Urinary bladder (tissue), 3 donors: ENCODE measurements at regions not wholly inside any gene's neighbourhood (a gene's known extent, or its start where the extent isn't known, plus 50 kb on each side); places are given as distances from the start of the nearest gene placed in this dataset.

Experiments used
- DNase-seq: peaks from one replicate; pipeline ENCODE4 v3.0.0-alpha.2; 2015; ENCODE audit errors: extremely low spot score
- H3K27ac ChIP-seq: one replicate; pipeline ENCODE4 v1.5.1; 2013; ENCODE audit warnings: low read depth, mild to moderate bottlenecking, moderate library complexity
- H3K36me3 ChIP-seq: one replicate; pipeline ENCODE4 v1.6.1; 2013; ENCODE audit warnings: mild to moderate bottlenecking, moderate library complexity; ENCODE audit not compliant: insufficient read depth
- H3K4me1 ChIP-seq: one replicate; pipeline ENCODE4 v1.6.1; 2013; ENCODE audit warnings: mild to moderate bottlenecking, moderate library complexity; ENCODE audit not compliant: insufficient read depth
- H3K4me3 ChIP-seq: one replicate; pipeline ENCODE4 v1.5.1; 2013; ENCODE audit warnings: low read depth, low read length
- WGBS: extraction: QIAGEN DNeasy Blood & Tissue Kit; methylation state at CpG from one replicate; pipeline ENCODE4 v1.1.7; 2013; 5-methylcytosine and 5-hydroxymethylcytosine counted together
- donor health status: healthy with polysubstance abuse.
- donor health status: healthy.

- Histone ChIP-seq H3K4me1 (no peaks in the 10 kb centered on the region), H3K27ac (no peak overlapping the region), H3K36me3 (no peaks in the 10 kb centered on the region), H3K4me3 (no peak overlapping the region)
- DNase-seq, result no peak
Measured at GRCh38 chr4:66604192-66604591, 933.9 kb upstream of the EPHA5 start.

- Histone ChIP-seq H3K4me1 (no peaks in the 10 kb centered on the region), H3K27ac (no peak overlapping the region), H3K36me3 (no peaks in the 10 kb centered on the region), H3K4me3 (no peak overlapping the region)
- DNase-seq, result no peak
Measured at GRCh38 chr4:66602622-66603021, 932.3 kb upstream of the EPHA5 start.

GRCh38 chr4:66591968-66592367 lies 921.7 kb upstream of the EPHA5 start:
- no peaks in the 10 kb centered on the region for H3K36me3 ChIP-seq
- H3K27ac ChIP-seq, result no peak overlapping the region
- H3K4me1 ChIP-seq, result no peaks in the 10 kb centered on the region
- H3K4me3 ChIP-seq, result no peak overlapping the region
- DNase-seq, result no peak

- H3K4me1 ChIP-seq, result no peaks in the 10 kb centered on the region
- 82% methylated on average over 1 of the region's 1 CpG for WGBS
- H3K36me3 ChIP-seq, result no peaks in the 10 kb centered on the region
- H3K27ac ChIP-seq, result no peak overlapping the region
- DNase-seq, result no peak
- no peak overlapping the region for H3K4me3 ChIP-seq
Measured at GRCh38 chr4:66590488-66591215, 920.4 kb upstream of the EPHA5 start.

- no peak overlapping the region for H3K4me3 ChIP-seq
- H3K4me1 ChIP-seq, result no peaks in the 10 kb centered on the region
- WGBS, result 34% methylated on average over 1 of the region's 1 CpG
- H3K36me3 ChIP-seq, result no peaks in the 10 kb centered on the region
- DNase-seq, result no peak
- no peak overlapping the region for H3K27ac ChIP-seq
Measured at GRCh38 chr4:66589183-66589582, 918.9 kb upstream of the EPHA5 start.

- WGBS, result 77% methylated on average over 1 of the region's 1 CpG
- no peak overlapping the region for H3K4me3 ChIP-seq
- H3K36me3 ChIP-seq, result no peaks in the 10 kb centered on the region
- H3K27ac ChIP-seq, result no peak overlapping the region
- DNase-seq, result no peak
- H3K4me1 ChIP-seq, result no peaks in the 10 kb centered on the region
Measured at GRCh38 chr4:66585767-66586166, 915.5 kb upstream of the EPHA5 start.

GRCh38 chr4:66577922-66578321 lies 907.6 kb upstream of the EPHA5 start:
- H3K27ac ChIP-seq, result no peak overlapping the region
- no peak overlapping the region for H3K4me3 ChIP-seq
- H3K4me1 ChIP-seq, result no peaks in the 10 kb centered on the region
- no peaks in the 10 kb centered on the region for H3K36me3 ChIP-seq
- no peak for DNase-seq
- 13% methylated on average over 2 of the region's 2 CpGs for WGBS

GRCh38 chr4:66575008-66575696 lies 904.9 kb upstream of the EPHA5 start:
- 67% methylated on average over 11 of the region's 11 CpGs for WGBS
- DNase-seq, result no peak
- H3K4me3 ChIP-seq, result no peak overlapping the region
- H3K27ac ChIP-seq, result no peak overlapping the region
- no peaks in the 10 kb centered on the region for H3K4me1 ChIP-seq
- H3K36me3 ChIP-seq, result no peaks in the 10 kb centered on the region

GRCh38 chr4:66574145-66574978 lies 904.1 kb upstream of the EPHA5 start:
- no peaks in the 10 kb centered on the region for H3K4me1 ChIP-seq
- DNase-seq, result no peak
- no peak overlapping the region for H3K27ac ChIP-seq
- no peaks in the 10 kb centered on the region for H3K36me3 ChIP-seq
- WGBS, result 64% methylated on average over 7 of the region's 7 CpGs
- H3K4me3 ChIP-seq, result no peak overlapping the region

GRCh38 chr4:66572949-66573348 lies 902.7 kb upstream of the EPHA5 start:
- Histone ChIP-seq H3K4me1 (no peaks in the 10 kb centered on the region), H3K4me3 (no peak overlapping the region), H3K36me3 (no peaks in the 10 kb centered on the region), H3K27ac (no peak overlapping the region)
- 31% methylated on average over 2 of the region's 2 CpGs for WGBS
- no peak for DNase-seq

- H3K27ac ChIP-seq, result no peak overlapping the region
- H3K4me3 ChIP-seq, result no peak overlapping the region
- DNase-seq, result no peak
- H3K4me1 ChIP-seq, result no peaks in the 10 kb centered on the region
- H3K36me3 ChIP-seq, result no peaks in the 10 kb centered on the region
- 88% methylated on average over 1 of the region's 1 CpG for WGBS
Measured at GRCh38 chr4:66571145-66571695, 900.9 kb upstream of the EPHA5 start.

GRCh38 chr4:66569228-66569627 lies 898.9 kb upstream of the EPHA5 start:
- Histone ChIP-seq H3K36me3 (no peaks in the 10 kb centered on the region), H3K4me3 (no peak overlapping the region), H3K27ac (no peak overlapping the region), H3K4me1 (no peaks in the 10 kb centered on the region)
- no peak for DNase-seq

GRCh38 chr4:66568431-66568830 lies 898.1 kb upstream of the EPHA5 start:
- no peak overlapping the region for H3K27ac ChIP-seq
- WGBS, result 80% methylated on average over 3 of the region's 3 CpGs
- H3K36me3 ChIP-seq, result no peaks in the 10 kb centered on the region
- no peaks in the 10 kb centered on the region for H3K4me1 ChIP-seq
- DNase-seq, result no peak
- no peak overlapping the region for H3K4me3 ChIP-seq

GRCh38 chr4:66568001-66568400 lies 897.7 kb upstream of the EPHA5 start:
- no peak overlapping the region for H3K4me3 ChIP-seq
- H3K27ac ChIP-seq, result no peak overlapping the region
- WGBS, result 75% methylated on average over 2 of the region's 2 CpGs
- DNase-seq, result no peak
- H3K4me1 ChIP-seq, result no peaks in the 10 kb centered on the region
- no peaks in the 10 kb centered on the region for H3K36me3 ChIP-seq
